Gastroesophageal sphincter (tissue), 4 donors: ENCODE measurements at regions not wholly inside any gene's neighbourhood (a gene's known extent, or its start where the extent isn't known, plus 50 kb on each side); places are given as distances from the start of the nearest gene placed in this dataset.

Experiments used
- ATAC-seq: fragments of 150-250 bp; one replicate; pipeline ENCODE4 v1.9.1; 2016; ENCODE audit warnings: mild to moderate bottlenecking, moderate library complexity
- H3K27ac ChIP-seq, 4 donors: fragments of 200-600 bp; sonication (generic) in 3 of 4; 1 replicate in 3 of 4; 2 replicates in 1 of 4; pipeline ENCODE4 v1.5.1; 2016 to 2019
- H3K27me3 ChIP-seq: fragments of 200-600 bp; sonication (generic); one replicate; pipeline ENCODE4 v1.5.1; 2019
- H3K36me3 ChIP-seq, 2 donors: fragments of 200-600 bp; sonication (generic); one replicate each; pipeline ENCODE4 v1.5.1; 2019; ENCODE audit warnings: control low read depth in 1 of 2
- H3K4me1 ChIP-seq, 3 donors: fragments of 200-600 bp; sonication (generic); 1 replicate in 2 of 3; 2 replicates in 1 of 3; pipeline ENCODE4 v1.5.1; 2016 to 2019; ENCODE audit warnings: control low read depth in 2 of 3
- H3K4me3 ChIP-seq, 2 donors: fragments of 200-600 bp; sonication (generic); one replicate each; pipeline ENCODE4 v1.5.1; 2019; ENCODE audit warnings: mild to moderate bottlenecking in 1 of 2, moderate library complexity in 1 of 2
- H3K9me3 ChIP-seq, 3 donors: fragments of 200-600 bp; sonication (generic); one replicate each; pipeline ENCODE4 v1.5.1; 2017 to 2019; ENCODE audit warnings: control low read depth in 2 of 3
- CTCF ChIP-seq, 4 experiments: fragments of 200-600 bp in 2 of 4; fragments of 450-650 bp in 2 of 4; sonication (generic) in 1 of 4; IDR thresholded peaks; one replicate each; pipeline ENCODE4 v1.5.1; 2017 to 2019; ENCODE audit warnings: antibody characterized with exemption in 4 of 4, mild to moderate bottlenecking in 2 of 4, moderate library complexity in 2 of 4
- EP300 ChIP-seq: sonication (generic); formaldehyde crosslinking; IDR thresholded peaks from one replicate; pipeline ENCODE4 v1.6.1; 2017; ENCODE audit warnings: antibody characterized with exemption, mild to moderate bottlenecking
- POLR2A ChIP-seq, 2 donors: fragments of 450-650 bp; IDR thresholded peaks; one replicate each; pipeline ENCODE4 v1.6.1; 2017; ENCODE audit warnings: antibody characterized with exemption in 2 of 2, mild to moderate bottlenecking in 2 of 2, moderate library complexity in 1 of 2
- POLR2AphosphoS5 ChIP-seq: sonication (generic); formaldehyde crosslinking; IDR thresholded peaks from one replicate; pipeline ENCODE4 v1.6.1; 2017; ENCODE audit warnings: antibody characterized with exemption
- WGBS, 2 donors: methylation state at CpG; one replicate each; pipeline ENCODE4 v1.1.5; 2018; ENCODE audit warnings: low coverage in 1 of 2; 5-methylcytosine and 5-hydroxymethylcytosine counted together

GRCh38 chr1:224872832-224873433 lies 56.5 kb upstream of the DNAH14 start:
- H3K9me3 ChIP-seq: peaks cover 0 to 6% (median 0%) of the 10 kb centered on the region in 3 donors
- H3K36me3 ChIP-seq: no peaks in the 10 kb centered on the region
- no peak overlapping the region for H3K4me3 ChIP-seq
- 29 to 55% methylated on average over 4 of the region's 4 CpGs for WGBS, 2 donors
- peak overlapping the region in 2 of 4 donors; percentile 12 to 16 for H3K27ac ChIP-seq
- no peaks in the 10 kb centered on the region for H3K27me3 ChIP-seq
- no peak for ATAC-seq
- TF ChIP-seq CTCF (IDR thresholded peaks at IDR 0.05): no peak
- TF ChIP-seq POLR2A (IDR thresholded peaks at IDR 0.05): no peak
- no peak for TF ChIP-seq POLR2AphosphoS5
- no peak for TF ChIP-seq EP300
- peaks cover 0 to 30% (median 7%) of the 10 kb centered on the region in 3 donors for H3K4me1 ChIP-seq

- peaks cover 0 to 30% (median 7%) of the 10 kb centered on the region in 3 donors for H3K4me1 ChIP-seq
- 11 to 14% methylated on average over 3 of the region's 3 CpGs for WGBS, 2 donors
- TF ChIP-seq POLR2AphosphoS5: peak; percentile 45
- TF ChIP-seq CTCF (IDR thresholded peaks at IDR 0.05): no peak
- no peaks in the 10 kb centered on the region for H3K27me3 ChIP-seq
- no peaks in the 10 kb centered on the region for H3K36me3 ChIP-seq
- peak overlapping the region in 3 of 4 donors; percentile 12 to 23 (median 16) for H3K27ac ChIP-seq
- peak; percentile 74 for ATAC-seq
- H3K4me3 ChIP-seq: no peak overlapping the region
- peaks cover 0 to under 1% (median 0%) of the 10 kb centered on the region in 3 donors for H3K9me3 ChIP-seq
Measured at GRCh38 chr1:224873434-224874369, 55.8 kb upstream of the DNAH14 start.

- Histone ChIP-seq H3K36me3 (no peaks in the 10 kb centered on the region), H3K4me3 (no peak overlapping the region), H3K27me3 (no peaks in the 10 kb centered on the region), H3K9me3 (no peaks in the 10 kb centered on the region), H3K27ac (peak overlapping the region in 2 of 4 donors; percentile 16 to 22), H3K4me1 (peaks cover 0 to 30% (median 7%) of the 10 kb centered on the region in 3 donors)
- TF ChIP-seq EP300 (no peak), POLR2AphosphoS5 (no peak), POLR2A (IDR thresholded peaks at IDR 0.05) (no peak), CTCF (IDR thresholded peaks at IDR 0.05) (no peak)
- WGBS, 2 donors: 10 to 11% methylated on average over 4 to 5 of the region's 7 CpGs
- no peak for ATAC-seq
Measured at GRCh38 chr1:224874775-224875174, 54.7 kb upstream of the DNAH14 start.

- Histone ChIP-seq H3K9me3 (no peaks in the 10 kb centered on the region), H3K27me3 (no peaks in the 10 kb centered on the region), H3K27ac (no peak overlapping the region), H3K36me3 (no peaks in the 10 kb centered on the region), H3K4me3 (no peak overlapping the region), H3K4me1 (peaks cover under 1 to 29% (median 2%) of the 10 kb centered on the region in 3 donors)
- TF ChIP-seq EP300: no peak
- WGBS, 2 donors: 55 to 67% methylated on average over 5 of the region's 5 CpGs
- peak; percentile 57 for ATAC-seq
Measured at GRCh38 chr1:224879162-224879803, 50.2 kb upstream of the DNAH14 start.
